IPS DF 6.9 (cell line): ENCODE measurements at regions not wholly inside any gene's neighbourhood (a gene's known extent, or its start where the extent isn't known, plus 50 kb on each side); places are given as distances from the start of the nearest gene placed in this dataset.
A peak's percentile ranks its signal among the peaks of the same experiment; 100 is the strongest.

ENCODE experiments used
- DNase-seq: peaks from one replicate; pipeline ENCODE4 v3.0.0-alpha.2; 2013; ENCODE audit warnings: low read depth, low spot score
- H3K27ac ChIP-seq: one replicate; pipeline ENCODE4 v1.5.1; 2013; ENCODE audit warnings: low read length, control low read depth
- H3K27me3 ChIP-seq: 2 replicates; pipeline ENCODE4 v1.6.1; 2013; ENCODE audit warnings: mild to moderate bottlenecking, low read length; ENCODE audit not compliant: control insufficient read depth, insufficient read depth
- H3K36me3 ChIP-seq: 2 replicates; pipeline ENCODE4 v1.6.1; 2013; ENCODE audit warnings: low read length; ENCODE audit not compliant: control insufficient read depth, insufficient read depth
- H3K4me1 ChIP-seq: 2 replicates; pipeline ENCODE4 v1.6.1; 2013; ENCODE audit warnings: low read length; ENCODE audit not compliant: control insufficient read depth, insufficient read depth
- H3K4me3 ChIP-seq: 2 replicates; pipeline ENCODE4 v1.5.1; 2013; ENCODE audit warnings: mild to moderate bottlenecking, low read length
- H3K9me3 ChIP-seq: 2 replicates; pipeline ENCODE4 v1.6.1; 2013; ENCODE audit warnings: low read length, inconsistent platforms; ENCODE audit not compliant: control insufficient read depth, insufficient read depth
- WGBS: extraction: QIAGEN DNeasy Blood & Tissue Kit; methylation state at CpG from one replicate; pipeline ENCODE4 v1.1.7; 2013; ENCODE audit warnings: mixed read lengths, missing lambda C conversion rate; ENCODE audit not compliant: insufficient read length, insufficient coverage; 5-methylcytosine and 5-hydroxymethylcytosine counted together

GRCh38 chr12:115423546-115423987 lies 739.6 kb upstream of the TBX3 start:
- no CpG with 5 or more reads among the region's 5 CpGs for WGBS
- H3K4me3 ChIP-seq: no peak overlapping the region
- H3K27me3 ChIP-seq: no peaks in the 10 kb centered on the region
- no peak overlapping the region for H3K27ac ChIP-seq
- no peaks in the 10 kb centered on the region for H3K4me1 ChIP-seq
- H3K36me3 ChIP-seq: no peaks in the 10 kb centered on the region
- DNase-seq: no peak
- H3K9me3 ChIP-seq: no peaks in the 10 kb centered on the region

DNA sequence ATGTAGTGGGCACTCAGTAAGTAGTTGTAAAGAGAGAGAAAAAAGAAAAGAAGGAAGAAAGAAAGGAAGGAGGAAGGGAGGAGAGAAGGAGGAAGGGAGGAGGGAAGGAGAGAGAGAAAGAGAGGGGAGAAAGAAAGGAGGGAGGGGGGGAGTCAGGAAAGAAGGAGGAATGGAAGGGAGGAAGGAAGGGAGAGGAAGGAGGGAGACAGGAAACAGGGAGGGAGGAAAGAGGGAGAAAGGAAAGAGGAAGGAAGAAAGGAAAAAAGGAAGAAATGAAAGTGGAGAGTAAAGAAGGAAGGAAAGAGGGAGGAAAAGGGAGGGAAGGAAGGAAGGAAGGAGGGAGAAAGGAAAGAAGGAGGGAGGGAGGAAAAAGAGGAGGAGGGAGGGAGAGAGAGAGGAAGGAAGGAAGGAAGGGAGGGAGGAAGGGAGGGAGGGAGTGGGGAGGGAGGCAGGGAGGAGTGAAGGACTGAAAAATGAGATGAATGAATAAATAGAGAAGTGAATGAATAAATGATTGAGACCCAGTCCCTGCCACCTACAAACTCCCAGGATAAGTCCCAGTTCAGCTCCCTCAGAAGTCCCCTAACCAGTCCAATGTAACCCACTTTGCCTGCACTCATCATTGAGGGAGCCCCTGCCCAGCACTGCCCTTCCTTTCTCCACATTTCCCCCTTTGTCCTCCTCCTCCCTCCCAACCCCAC lies 739.0 kb upstream of the TBX3 start:
- no peaks in the 10 kb centered on the region for H3K36me3 ChIP-seq
- no peaks in the 10 kb centered on the region for H3K4me1 ChIP-seq
- no peak overlapping the region for H3K4me3 ChIP-seq
- H3K9me3 ChIP-seq: no peaks in the 10 kb centered on the region
- DNase-seq: no peak
- no peaks in the 10 kb centered on the region for H3K27me3 ChIP-seq
- no peak overlapping the region for H3K27ac ChIP-seq

- H3K36me3 ChIP-seq: no peaks in the 10 kb centered on the region
- no peaks in the 10 kb centered on the region for H3K4me1 ChIP-seq
- H3K27me3 ChIP-seq: no peaks in the 10 kb centered on the region
- WGBS: 100% methylated on average over 2 of the region's 9 CpGs
- H3K9me3 ChIP-seq: no peaks in the 10 kb centered on the region
- no peak overlapping the region for H3K27ac ChIP-seq
- DNase-seq: no peak
- no peak overlapping the region for H3K4me3 ChIP-seq
Measured at GRCh38 chr12:115421796-115422709, 738.1 kb upstream of the TBX3 start.

DNA sequence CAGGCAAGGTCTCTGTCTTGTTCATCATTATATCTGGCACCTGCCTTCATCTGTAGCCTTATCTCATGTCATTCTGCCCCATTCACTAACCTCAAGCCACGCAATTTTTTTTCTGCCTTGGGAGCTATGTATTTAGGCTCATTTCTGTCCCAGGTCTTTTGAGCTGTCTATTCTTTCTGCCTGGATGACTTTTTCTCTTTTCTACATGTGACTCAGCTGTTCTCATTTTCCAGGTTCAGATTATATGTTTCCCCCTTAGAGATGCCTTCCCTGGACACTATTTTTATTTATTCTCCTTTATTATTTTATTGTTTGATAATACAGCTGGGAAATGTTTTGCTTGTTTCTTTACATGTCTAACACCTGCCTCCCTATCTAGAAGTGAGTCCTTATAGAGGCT lies 737.4 kb upstream of the TBX3 start:
- WGBS: no CpG with 5 or more reads among the region's 1 CpG
- no peak for DNase-seq
- H3K9me3 ChIP-seq: no peaks in the 10 kb centered on the region
- no peaks in the 10 kb centered on the region for H3K4me1 ChIP-seq
- H3K4me3 ChIP-seq: no peak overlapping the region
- H3K27ac ChIP-seq: no peak overlapping the region
- no peaks in the 10 kb centered on the region for H3K27me3 ChIP-seq
- H3K36me3 ChIP-seq: no peaks in the 10 kb centered on the region

DNA sequence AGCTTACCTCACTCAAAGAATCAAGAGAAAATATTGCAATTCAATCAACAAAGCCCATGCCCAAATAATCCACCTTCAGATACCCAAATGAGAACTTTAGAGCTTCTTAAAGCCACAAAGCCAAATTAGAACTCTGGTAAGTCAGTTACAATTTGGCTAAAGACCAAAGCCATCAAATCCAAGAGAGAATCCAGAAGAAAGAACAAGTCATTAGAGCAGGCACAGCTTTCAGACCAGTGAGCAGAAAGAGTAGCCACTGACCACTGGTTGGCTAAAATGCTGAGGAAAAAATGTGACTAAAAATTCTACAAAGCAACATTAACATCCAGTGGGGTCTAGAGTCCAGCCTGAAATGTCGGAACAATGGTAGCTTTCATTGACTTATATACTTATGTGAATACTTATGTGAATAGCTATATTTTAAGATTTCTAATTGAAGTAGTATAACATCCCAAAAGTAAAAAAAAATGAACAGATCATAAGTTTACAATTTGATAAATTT lies 735.2 kb upstream of the TBX3 start:
- H3K4me3 ChIP-seq: no peak overlapping the region
- no CpG with 5 or more reads among the region's 1 CpG for WGBS
- no peaks in the 10 kb centered on the region for H3K4me1 ChIP-seq
- H3K36me3 ChIP-seq: no peaks in the 10 kb centered on the region
- H3K27ac ChIP-seq: no peak overlapping the region
- no peaks in the 10 kb centered on the region for H3K27me3 ChIP-seq
- H3K9me3 ChIP-seq: no peaks in the 10 kb centered on the region
- DNase-seq: no peak

DNA sequence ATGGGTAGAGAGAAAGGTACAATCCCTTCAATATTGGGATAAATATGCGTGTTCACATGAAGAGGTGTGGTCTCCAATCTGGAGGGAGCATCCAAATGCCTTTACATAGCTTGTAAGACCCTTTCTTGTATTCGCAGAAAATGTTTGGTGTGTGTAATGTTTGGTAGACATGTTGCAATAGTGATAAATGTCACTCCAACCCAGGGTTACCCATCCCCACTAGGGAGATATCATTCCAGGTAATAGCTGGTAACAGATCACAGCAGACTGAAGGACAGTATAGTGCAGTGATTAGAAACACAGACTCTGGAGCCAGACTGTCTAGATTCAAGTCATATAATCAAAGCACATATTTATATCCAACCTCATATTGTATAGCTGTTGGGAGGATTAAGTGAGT lies 733.6 kb upstream of the TBX3 start:
- Histone ChIP-seq H3K27me3 (no peaks in the 10 kb centered on the region), H3K4me1 (no peaks in the 10 kb centered on the region), H3K9me3 (no peaks in the 10 kb centered on the region), H3K27ac (no peak overlapping the region), H3K36me3 (no peaks in the 10 kb centered on the region), H3K4me3 (no peak overlapping the region)
- no CpG with 5 or more reads among the region's 2 CpGs for WGBS
- DNase-seq: no peak

- no peaks in the 10 kb centered on the region for H3K27me3 ChIP-seq
- DNase-seq: no peak
- no peaks in the 10 kb centered on the region for H3K9me3 ChIP-seq
- H3K4me3 ChIP-seq: no peak overlapping the region
- no peaks in the 10 kb centered on the region for H3K36me3 ChIP-seq
- H3K27ac ChIP-seq: no peak overlapping the region
- no peaks in the 10 kb centered on the region for H3K4me1 ChIP-seq
Measured at GRCh38 chr12:115416869-115417268, 732.9 kb upstream of the TBX3 start.

DNA sequence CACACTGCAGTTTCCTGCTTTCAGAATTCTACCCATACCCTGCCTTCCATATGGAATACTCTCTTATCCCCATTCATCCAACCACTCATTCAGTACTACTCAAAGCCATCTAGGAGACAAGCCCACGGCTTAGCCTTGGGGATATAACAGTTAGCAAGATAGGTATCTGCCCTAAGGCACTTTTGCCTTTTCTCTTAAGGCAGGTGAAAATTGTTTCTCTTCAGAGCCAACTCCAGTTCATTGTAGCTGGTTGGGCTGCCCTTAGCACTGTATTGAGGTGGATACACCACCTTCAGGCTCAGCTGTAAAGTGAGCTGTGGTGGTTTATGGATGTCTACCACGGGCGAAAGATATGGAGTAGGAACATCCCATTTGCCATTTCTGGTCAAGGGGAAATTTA lies 729.7 kb upstream of the TBX3 start:
- Histone ChIP-seq H3K4me1 (peaks cover 1% of the 10 kb centered on the region; the same call in 1 of the 2 replicates), H3K36me3 (no peaks in the 10 kb centered on the region), H3K4me3 (no peak overlapping the region), H3K27me3 (no peaks in the 10 kb centered on the region), H3K27ac (no peak overlapping the region), H3K9me3 (no peaks in the 10 kb centered on the region)
- no CpG with 5 or more reads among the region's 3 CpGs for WGBS
- no peak for DNase-seq

- no CpG with 5 or more reads among the region's 3 CpGs for WGBS
Measured at GRCh38 chr12:115412831-115413230, 728.9 kb upstream of the TBX3 start.

DNA sequence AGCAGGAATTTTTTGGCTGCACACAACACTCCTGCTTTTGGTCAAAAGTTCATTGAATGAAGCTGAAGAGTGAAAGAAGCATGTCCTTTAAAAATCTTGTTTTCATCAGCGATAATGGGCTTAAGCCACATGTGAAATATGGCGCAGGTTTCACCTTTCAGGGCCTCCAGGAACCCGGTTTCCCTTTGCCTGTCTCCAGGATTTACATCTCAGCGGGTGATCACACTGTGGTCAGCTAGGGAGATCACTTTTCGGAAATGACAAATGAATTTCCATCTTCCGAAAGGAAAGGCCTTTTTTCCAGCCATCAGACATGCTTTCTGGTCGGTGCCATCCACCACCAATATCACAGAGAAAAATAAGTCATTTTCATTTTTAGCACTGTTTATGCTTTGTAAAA lies 727.1 kb upstream of the TBX3 start:
- Histone ChIP-seq H3K36me3 (no peaks in the 10 kb centered on the region), H3K27ac (no peak overlapping the region), H3K4me1 (peaks cover 1% of the 10 kb centered on the region; the same call in 1 of the 2 replicates), H3K27me3 (no peaks in the 10 kb centered on the region), H3K9me3 (no peaks in the 10 kb centered on the region), H3K4me3 (no peak overlapping the region)
- no CpG with 5 or more reads among the region's 7 CpGs for WGBS
- DNase-seq: peak; percentile 9

More at GRCh38 chr12:115412831-115413230, 728.9 kb upstream of the TBX3 start:
- DNase-seq: no peak
- no peak overlapping the region for H3K4me3 ChIP-seq
- H3K27ac ChIP-seq: no peak overlapping the region
- H3K9me3 ChIP-seq: no peaks in the 10 kb centered on the region
- H3K27me3 ChIP-seq: no peaks in the 10 kb centered on the region
- H3K4me1 ChIP-seq: peaks cover 1% of the 10 kb centered on the region; the same call in 1 of the 2 replicates
- H3K36me3 ChIP-seq: no peaks in the 10 kb centered on the region
